HG03558 (cell line): ENCODE measurements at regions not wholly inside any gene's neighbourhood (a gene's known extent, or its start where the extent isn't known, plus 50 kb on each side); places are given as distances from the start of the nearest gene placed in this dataset.

Experiments
- ATAC-seq: cut with Tn5 transposase; IDR thresholded peaks from one replicate; pipeline ENCODE4 v1.9.1; 2021; ENCODE audit warnings: moderate number of reproducible peaks; ENCODE audit not compliant: unreplicated experiment; ENCODE audit errors: extremely low read depth

DNA sequence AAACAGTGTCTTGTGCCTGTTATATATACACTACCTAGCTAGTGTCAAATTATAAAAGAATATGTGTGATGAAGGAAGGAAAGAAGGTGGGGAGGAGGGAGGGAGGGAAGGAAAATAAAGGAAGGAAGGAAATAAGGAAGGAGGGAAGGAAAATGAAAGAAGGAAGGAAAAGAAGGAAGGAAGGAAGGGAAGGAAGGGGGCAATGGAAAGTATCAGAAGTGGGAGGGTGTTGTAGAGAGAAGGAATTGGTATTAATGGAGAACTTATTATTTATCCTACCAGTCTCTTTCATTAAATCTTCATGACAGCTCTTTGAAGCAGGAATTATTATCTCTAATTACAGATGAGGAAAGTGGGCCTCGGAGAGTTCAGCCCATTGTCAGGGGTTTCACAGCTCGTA lies 202.4 kb downstream of the SAMD5 start:
- no peak for ATAC-seq

DNA sequence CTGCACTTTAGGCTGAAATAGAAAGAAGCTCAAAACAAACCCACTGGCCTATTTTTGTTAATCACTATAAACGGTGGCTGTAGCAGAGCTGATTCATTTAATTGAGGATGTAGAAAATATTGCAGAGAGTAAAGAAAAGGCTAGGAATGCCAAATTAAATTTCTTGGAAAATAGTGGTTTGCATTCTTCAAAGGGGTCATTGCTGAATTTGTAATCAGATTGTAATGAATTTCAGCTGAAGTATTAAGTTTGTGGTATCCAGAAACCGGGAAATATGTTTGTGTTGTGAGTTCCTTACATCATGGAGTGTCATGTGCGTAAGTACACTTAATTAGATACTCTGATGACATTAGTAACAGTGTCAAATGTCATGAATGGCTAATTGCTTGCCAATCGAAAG lies 203.0 kb downstream of the SAMD5 start:
- ATAC-seq = no peak

- ATAC-seq = no peak
Measured at GRCh38 chr6:147712841-147713240, 204.4 kb downstream of the SAMD5 start.

- ATAC-seq = no peak
Measured at GRCh38 chr6:147715035-147715434, 206.5 kb downstream of the SAMD5 start.

GRCh38 chr6:147716434-147716833 lies 207.9 kb downstream of the SAMD5 start:
- ATAC-seq = no peak

GRCh38 chr6:147717991-147718390 lies 209.5 kb downstream of the SAMD5 start:
- no peak for ATAC-seq

DNA sequence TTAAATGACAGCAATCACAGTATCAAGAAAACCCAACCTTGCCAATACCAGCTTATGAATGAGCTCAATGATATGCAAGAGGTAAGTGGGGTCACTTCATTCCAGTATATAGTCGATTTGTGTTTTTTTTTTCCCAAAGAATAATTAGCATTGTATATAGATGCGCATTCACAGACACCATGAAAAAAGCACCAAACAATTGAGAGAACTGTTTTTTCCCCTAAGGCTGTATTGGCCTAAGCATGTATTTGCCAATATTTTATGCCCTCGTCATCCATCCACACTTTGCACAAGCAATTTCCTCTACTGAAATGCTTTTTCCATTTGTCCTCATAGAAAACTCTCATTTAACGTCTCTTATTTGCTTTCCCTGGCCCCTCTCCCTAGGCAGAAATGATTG lies 213.7 kb downstream of the SAMD5 start:
- ATAC-seq = no peak

DNA sequence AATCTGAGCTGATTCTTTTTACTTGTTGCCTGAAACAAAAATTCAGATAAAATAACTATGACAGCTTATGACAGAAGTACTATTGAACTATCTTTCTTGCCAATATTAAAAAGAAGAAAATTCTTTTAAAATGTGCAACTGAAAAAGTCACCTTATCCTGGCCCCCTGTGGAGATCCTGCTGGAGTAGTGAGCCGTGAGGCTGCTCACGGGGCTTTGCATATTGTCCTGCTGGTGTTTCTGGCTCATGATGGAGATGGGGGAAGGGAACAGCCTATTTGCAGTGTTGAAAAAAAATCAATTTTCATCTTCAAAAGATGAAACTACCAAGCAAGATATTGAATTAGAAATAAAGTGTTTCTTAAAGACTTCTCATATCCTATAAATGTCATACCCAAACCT lies 216.0 kb downstream of the SAMD5 start:
- ATAC-seq = no peak

DNA sequence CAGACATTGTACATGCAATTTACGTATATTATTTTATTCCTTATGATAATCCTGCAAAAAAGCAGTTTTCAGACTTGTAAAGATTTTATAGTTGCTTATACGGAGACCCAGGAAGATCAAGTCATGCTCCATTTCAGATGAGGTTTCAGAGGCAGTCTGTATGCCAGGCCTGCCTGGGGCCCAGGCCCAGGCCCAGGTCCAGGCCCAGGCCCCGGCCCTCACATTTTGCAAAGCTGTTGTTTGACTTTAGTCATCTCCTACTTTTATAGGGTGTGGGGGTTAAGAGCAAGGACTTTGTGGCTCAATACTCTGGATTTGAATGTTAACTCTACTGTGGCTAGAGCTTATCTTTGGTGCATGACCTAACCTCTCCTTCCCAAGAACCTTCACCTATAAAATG lies 217.9 kb downstream of the SAMD5 start:
- no peak for ATAC-seq

DNA sequence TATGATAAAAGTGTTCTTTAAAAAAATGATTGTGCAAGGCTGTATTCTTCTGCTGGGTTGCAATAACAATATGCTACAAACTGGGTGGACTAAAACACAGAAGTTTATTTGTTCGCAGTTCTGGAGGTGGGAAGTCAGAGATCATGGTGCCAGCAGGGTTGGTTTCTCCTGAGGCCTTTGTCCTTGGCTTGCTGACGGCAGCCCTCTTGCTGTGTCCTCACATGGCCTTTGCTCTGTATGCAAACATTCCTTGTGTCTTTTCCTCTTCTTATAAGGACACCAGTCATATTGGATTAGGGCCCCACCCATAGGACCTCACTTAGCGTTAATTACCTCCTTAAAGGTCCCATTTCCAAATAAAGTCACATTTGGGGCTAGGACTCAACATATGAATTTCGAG lies 220.4 kb downstream of the SAMD5 start:
- no peak for ATAC-seq

DNA sequence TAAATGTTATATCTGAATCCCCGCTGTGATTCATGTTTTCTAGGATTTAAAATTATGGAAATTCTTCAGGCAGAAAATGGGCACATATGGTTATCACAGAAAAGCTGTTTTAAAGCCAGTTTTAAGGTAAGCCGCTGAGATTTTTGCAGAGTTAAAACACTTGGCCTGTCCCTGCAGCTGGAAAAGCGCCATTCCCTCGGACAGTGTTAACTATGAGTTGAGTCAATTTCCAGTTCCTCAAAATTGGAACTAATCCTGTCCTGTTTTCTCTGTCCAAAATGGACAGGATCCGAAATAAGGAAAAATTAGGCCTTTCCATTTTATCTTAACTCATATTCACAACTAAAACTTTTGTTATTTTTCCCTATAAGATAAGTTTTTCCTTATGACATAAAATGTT lies 225.2 kb downstream of the SAMD5 start:
- no peak for ATAC-seq

GRCh38 chr6:147734151-147734550 lies 225.7 kb downstream of the SAMD5 start:
- no peak for ATAC-seq

DNA sequence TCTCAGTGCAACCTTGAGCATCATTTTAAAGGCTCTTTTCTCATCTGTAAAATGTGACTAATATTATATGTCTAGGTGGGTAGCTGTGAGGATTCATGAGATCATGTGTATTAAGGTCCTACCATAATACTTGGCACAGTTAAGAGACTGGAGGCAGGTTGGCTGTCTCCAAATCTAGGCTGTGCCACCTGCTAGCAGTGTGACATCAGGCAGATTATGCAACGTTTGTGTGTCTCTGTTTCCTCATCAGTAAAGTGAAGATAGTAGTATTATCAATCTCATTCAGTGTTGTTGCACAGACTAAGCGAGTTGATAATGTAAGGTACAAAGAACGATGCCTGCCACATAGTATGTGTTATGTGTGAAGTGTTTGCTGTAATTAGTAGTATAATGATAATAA lies 227.4 kb downstream of the SAMD5 start:
- ATAC-seq = no peak

- ATAC-seq = no peak
Measured at GRCh38 chr6:147737115-147737514, 228.6 kb downstream of the SAMD5 start.

GRCh38 chr6:147738099-147738498 lies 229.6 kb downstream of the SAMD5 start:
- no peak for ATAC-seq

DNA sequence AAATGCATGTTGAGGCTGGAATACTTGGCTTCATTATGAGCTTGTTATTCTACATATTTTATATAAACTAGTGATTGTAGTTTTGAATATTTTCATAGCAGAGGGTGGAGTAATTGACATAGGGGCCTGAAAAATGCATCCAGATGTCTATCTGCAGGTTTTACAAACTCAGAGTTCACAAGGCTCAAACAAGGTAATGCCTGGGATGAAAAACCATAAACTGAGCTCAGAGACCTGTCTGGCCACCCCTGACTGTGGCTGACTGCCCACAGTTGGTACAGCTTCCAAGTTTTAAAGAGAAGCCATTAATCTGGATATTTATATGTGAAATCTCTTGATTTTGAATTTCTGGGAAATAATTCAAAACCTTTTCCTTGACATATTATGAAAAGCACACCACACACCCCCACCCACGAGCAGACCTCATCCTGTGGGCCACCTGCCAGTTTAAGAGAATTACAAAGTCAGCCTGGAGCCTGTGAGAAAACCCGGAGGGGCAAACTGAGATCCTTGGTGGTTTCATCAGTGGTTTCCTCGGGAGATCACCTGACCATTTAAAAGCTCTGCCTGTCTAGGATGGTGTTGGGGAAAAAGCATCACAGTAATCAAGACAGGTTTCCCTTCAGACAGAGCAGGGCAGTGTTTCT lies 230.1 kb downstream of the SAMD5 start:
- no peak for ATAC-seq

DNA sequence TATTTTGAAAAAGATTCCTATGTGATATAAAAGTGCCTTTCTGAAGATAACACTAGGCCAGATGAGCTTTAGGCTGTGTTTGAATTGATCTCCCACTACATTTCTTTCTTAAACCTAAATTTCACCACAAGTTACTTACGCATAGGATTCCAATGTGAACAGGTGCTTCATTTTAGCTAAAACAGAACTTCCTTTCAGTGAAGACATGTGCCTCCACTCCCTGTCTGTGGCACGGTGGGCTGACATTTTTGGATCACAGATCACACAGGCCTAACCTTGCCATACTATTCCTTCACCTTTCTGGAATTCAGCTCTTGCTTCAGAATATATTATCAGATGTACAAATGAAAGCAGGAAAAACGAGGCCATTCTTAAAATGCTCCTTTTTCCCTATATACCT lies 231.8 kb downstream of the SAMD5 start:
- ATAC-seq = no peak

- no peak for ATAC-seq
Measured at GRCh38 chr6:147740916-147741315, 232.4 kb downstream of the SAMD5 start.

GRCh38 chr6:147741389-147741788 lies 232.9 kb downstream of the SAMD5 start:
- ATAC-seq = no peak

- ATAC-seq = no peak
Measured at GRCh38 chr6:147742440-147742839, 233.9 kb downstream of the SAMD5 start.

- no peak for ATAC-seq
Measured at GRCh38 chr6:147744012-147744411, 235.5 kb downstream of the SAMD5 start.

- ATAC-seq = no peak
Measured at GRCh38 chr6:147749331-147749730, 240.8 kb downstream of the SAMD5 start.

DNA sequence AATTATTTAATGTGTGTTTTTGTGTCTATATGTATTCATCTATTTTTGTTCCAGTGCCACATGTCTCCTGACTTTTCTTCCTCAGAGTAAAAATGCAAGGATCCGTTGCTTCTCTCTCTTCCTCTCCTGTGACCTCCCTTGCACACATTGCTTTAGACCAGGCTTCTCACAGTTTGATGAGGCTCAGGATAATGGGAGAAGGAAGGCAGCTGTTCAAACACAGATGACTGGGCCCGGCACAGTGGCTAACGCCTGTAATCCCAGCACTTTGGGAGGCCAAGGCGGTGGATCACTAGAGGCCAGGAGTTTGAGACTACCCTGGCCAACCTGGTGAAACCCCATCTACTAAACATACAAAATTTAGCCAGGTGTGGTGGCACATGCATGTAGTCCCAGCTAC lies 241.9 kb downstream of the SAMD5 start:
- no peak for ATAC-seq
